Lower leg skin (tissue), 3 donors: ENCODE measurements at regions not wholly inside any gene's neighbourhood (a gene's known extent, or its start where the extent isn't known, plus 50 kb on each side); places are given as distances from the start of the nearest gene placed in this dataset.

ENCODE experiments used
- CTCF ChIP-seq, 3 donors: fragments of 450-650 bp; IDR thresholded peaks; one replicate each; pipeline ENCODE4 v1.5.1; 2016; ENCODE audit warnings: antibody characterized with exemption in 3 of 3, mild to moderate bottlenecking in 3 of 3, moderate library complexity in 2 of 3
- POLR2A ChIP-seq, 2 donors: fragments of 450-650 bp; IDR thresholded peaks; one replicate each; pipeline ENCODE4 v1.6.1; 2016 to 2017; ENCODE audit warnings: antibody characterized with exemption in 2 of 2, mild to moderate bottlenecking in 1 of 2, moderate library complexity in 1 of 2

GRCh38 chr3:72390841-72391240, 457.4 kb downstream of the SHQ1 start:
- TF ChIP-seq CTCF (IDR thresholded peaks at IDR 0.05) (no peak), POLR2A (IDR thresholded peaks at IDR 0.05) (no peak)
